Osteoblast (primary cell): ENCODE measurements at regions not wholly inside any gene's neighbourhood (a gene's known extent, or its start where the extent isn't known, plus 50 kb on each side); places are given as distances from the start of the nearest gene placed in this dataset.

ENCODE experiments used
- DNase-seq: peaks from one replicate; pipeline ENCODE4 v3.0.0; 2011; ENCODE audit warnings: low spot score, mixed read lengths; ENCODE audit not compliant: insufficient read length; ENCODE audit errors: missing footprints
- H2AFZ ChIP-seq: 2 replicates; pipeline ENCODE4 v1.6.0; 2011; ENCODE audit warnings: mild to moderate bottlenecking, low read length
- H3K27ac ChIP-seq: 2 replicates; pipeline ENCODE4 v1.5.1; 2011; ENCODE audit warnings: mild to moderate bottlenecking, low read depth, low read length, moderate library complexity
- H3K27me3 ChIP-seq: 2 replicates; pipeline ENCODE4 v1.6.0; 2012; ENCODE audit warnings: mild to moderate bottlenecking, control low read depth, inconsistent platforms, low read length, moderate library complexity; ENCODE audit not compliant: insufficient read depth
- H3K36me3 ChIP-seq: 2 replicates; pipeline ENCODE4 v1.5.1; 2011; ENCODE audit warnings: mild to moderate bottlenecking, low read length, control low read depth, moderate library complexity; ENCODE audit not compliant: insufficient read depth
- H3K4me1 ChIP-seq: 2 replicates; pipeline ENCODE4 v1.5.1; 2011; ENCODE audit warnings: mild to moderate bottlenecking, low read length, control low read depth, moderate library complexity; ENCODE audit not compliant: insufficient read depth
- H3K4me2 ChIP-seq: 2 replicates; pipeline ENCODE4 v1.6.0; 2011; ENCODE audit warnings: mild to moderate bottlenecking, low read length; ENCODE audit not compliant: insufficient read depth
- H3K4me3 ChIP-seq: fragments of 200-600 bp; sonication (generic); 3 replicates; pipeline ENCODE4 v1.5.1; 2012; ENCODE audit warnings: mild to moderate bottlenecking, low read length, inconsistent platforms; ENCODE audit not compliant: insufficient read depth
- H3K79me2 ChIP-seq: 2 replicates; pipeline ENCODE4 v1.6.0; 2012; ENCODE audit warnings: mild to moderate bottlenecking, low read length, control low read depth, inconsistent platforms; ENCODE audit not compliant: insufficient read depth
- H3K9me3 ChIP-seq: 2 replicates; pipeline ENCODE4 v1.5.1; 2011; ENCODE audit warnings: low read depth, low read length, control low read depth
- H4K20me1 ChIP-seq: 2 replicates; pipeline ENCODE4 v1.6.0; 2012; ENCODE audit warnings: mild to moderate bottlenecking, low read length, control low read depth; ENCODE audit not compliant: insufficient read depth
- TF ChIP-seq, protein P1 (sequence below): IDR thresholded peaks from 2 replicates; pipeline ENCODE4 v1.5.1; 2011; ENCODE audit warnings: mild to moderate bottlenecking, low read depth, low read length, moderate library complexity; ENCODE audit errors: extremely low read depth

DNA sequence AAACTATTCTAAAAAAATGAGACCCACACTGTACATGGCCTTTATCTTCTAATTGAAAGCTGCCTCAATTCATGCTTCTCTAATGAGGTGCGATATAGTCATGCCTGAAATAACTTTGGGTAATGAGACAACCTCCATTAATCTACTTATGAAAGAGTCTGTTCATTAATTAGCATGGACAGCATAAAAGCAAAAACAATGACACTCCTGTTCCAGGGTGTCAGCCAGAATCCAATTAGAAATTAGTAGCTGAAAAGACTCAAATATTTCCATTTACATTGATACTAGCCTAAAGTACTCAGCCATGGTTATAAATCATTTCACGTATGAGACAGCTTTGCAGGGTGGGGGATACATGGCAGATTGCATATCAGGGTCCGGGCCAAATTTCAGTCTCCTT is 288.7 kb downstream of the AKAIN1 start:
- Histone ChIP-seq H3K27me3 (no peaks in the 10 kb centered on the region), H2AFZ (no peak overlapping the region), H3K27ac (no peak overlapping the region), H3K4me3 (no peak overlapping the region), H3K36me3 (no peaks in the 10 kb centered on the region), H3K9me3 (no peaks in the 10 kb centered on the region), H3K79me2 (no peaks in the 10 kb centered on the region), H3K4me2 (no peak overlapping the region), H3K4me1 (no peaks in the 10 kb centered on the region), H4K20me1 (no peaks in the 10 kb centered on the region)
- TF ChIP-seq, protein P1, sequence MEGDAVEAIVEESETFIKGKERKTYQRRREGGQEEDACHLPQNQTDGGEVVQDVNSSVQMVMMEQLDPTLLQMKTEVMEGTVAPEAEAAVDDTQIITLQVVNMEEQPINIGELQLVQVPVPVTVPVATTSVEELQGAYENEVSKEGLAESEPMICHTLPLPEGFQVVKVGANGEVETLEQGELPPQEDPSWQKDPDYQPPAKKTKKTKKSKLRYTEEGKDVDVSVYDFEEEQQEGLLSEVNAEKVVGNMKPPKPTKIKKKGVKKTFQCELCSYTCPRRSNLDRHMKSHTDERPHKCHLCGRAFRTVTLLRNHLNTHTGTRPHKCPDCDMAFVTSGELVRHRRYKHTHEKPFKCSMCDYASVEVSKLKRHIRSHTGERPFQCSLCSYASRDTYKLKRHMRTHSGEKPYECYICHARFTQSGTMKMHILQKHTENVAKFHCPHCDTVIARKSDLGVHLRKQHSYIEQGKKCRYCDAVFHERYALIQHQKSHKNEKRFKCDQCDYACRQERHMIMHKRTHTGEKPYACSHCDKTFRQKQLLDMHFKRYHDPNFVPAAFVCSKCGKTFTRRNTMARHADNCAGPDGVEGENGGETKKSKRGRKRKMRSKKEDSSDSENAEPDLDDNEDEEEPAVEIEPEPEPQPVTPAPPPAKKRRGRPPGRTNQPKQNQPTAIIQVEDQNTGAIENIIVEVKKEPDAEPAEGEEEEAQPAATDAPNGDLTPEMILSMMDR: no peak
- DNase-seq: no peak

- no peak for DNase-seq
- H3K4me2 ChIP-seq: no peak overlapping the region
- no peaks in the 10 kb centered on the region for H3K4me1 ChIP-seq
Observed at GRCh38 chr18:4906856-4907255, 290.2 kb downstream of the AKAIN1 start.

GRCh38 chr18:4888251-4889040 is 308.6 kb downstream of the AKAIN1 start:
- no peaks in the 10 kb centered on the region for H3K9me3 ChIP-seq
- no peaks in the 10 kb centered on the region for H3K79me2 ChIP-seq
- TF ChIP-seq, protein P1: no peak
- no peaks in the 10 kb centered on the region for H3K36me3 ChIP-seq
- H3K4me2 ChIP-seq: no peak overlapping the region
- H3K27me3 ChIP-seq: no peaks in the 10 kb centered on the region
- H3K4me3 ChIP-seq: no peak overlapping the region
- H3K27ac ChIP-seq: no peak overlapping the region
- no peaks in the 10 kb centered on the region for H3K4me1 ChIP-seq
- H2AFZ ChIP-seq: no peak overlapping the region
- H4K20me1 ChIP-seq: no peaks in the 10 kb centered on the region
- DNase-seq: peak; percentile 9

More at GRCh38 chr18:4906856-4907255, 290.2 kb downstream of the AKAIN1 start:
- no peak overlapping the region for H2AFZ ChIP-seq
- no peak overlapping the region for H3K4me3 ChIP-seq
- no peaks in the 10 kb centered on the region for H3K79me2 ChIP-seq
- no peaks in the 10 kb centered on the region for H4K20me1 ChIP-seq
- H3K27ac ChIP-seq: no peak overlapping the region
- no peaks in the 10 kb centered on the region for H3K9me3 ChIP-seq
- no peaks in the 10 kb centered on the region for H3K36me3 ChIP-seq
- no peaks in the 10 kb centered on the region for H3K27me3 ChIP-seq
- TF ChIP-seq, protein P1: no peak

- Histone ChIP-seq H3K4me3 (no peak overlapping the region), H3K27me3 (no peaks in the 10 kb centered on the region), H3K36me3 (no peaks in the 10 kb centered on the region), H3K4me1 (no peaks in the 10 kb centered on the region), H2AFZ (no peak overlapping the region), H4K20me1 (no peaks in the 10 kb centered on the region), H3K27ac (no peak overlapping the region), H3K4me2 (no peak overlapping the region), H3K9me3 (peaks cover 2% of the 10 kb centered on the region), H3K79me2 (no peaks in the 10 kb centered on the region)
- TF ChIP-seq, protein P1: no peak
- no peak for DNase-seq
Observed at GRCh38 chr18:4878480-4878879, 318.6 kb downstream of the AKAIN1 start.
